PC-9 (cell line): ENCODE measurements at regions not wholly inside any gene's neighbourhood (a gene's known extent, or its start where the extent isn't known, plus 50 kb on each side); places are given as distances from the start of the nearest gene placed in this dataset.

Experiments
- CTCF ChIP-seq: fragments of 200-600 bp; sonication (generic); conservative IDR thresholded peaks from 2 replicates; pipeline ENCODE4 v1.6.1; 2017; ENCODE audit warnings: mixed run types, antibody characterized with exemption, mild to moderate bottlenecking, moderate library complexity
- EZH2 ChIP-seq: fragments of 200-600 bp; sonication (generic); IDR thresholded peaks from 2 replicates; pipeline ENCODE4 v1.8.0; 2017; ENCODE audit warnings: antibody characterized with exemption, low read depth

- TF ChIP-seq CTCF (no peak), EZH2 (no peak)
Observed at GRCh38 chr2:224183086-224183485, 144.0 kb upstream of the SERPINE2 start.
